ENCODE measurements at regions not wholly inside any gene's neighbourhood (a gene's known extent, or its start where the extent isn't known, plus 50 kb on each side); places are given as distances from the start of the nearest gene placed in this dataset.
"Not testable (repeated sequence)": the region's sequence is repeated elsewhere in the genome, so short reads cannot be mapped to it uniquely, and the experiment has no call there.

GRCh38 chrX:5683996-5684395 is 544.7 kb downstream of the NLGN4X start:
- DNase-seq = no peak

DNA sequence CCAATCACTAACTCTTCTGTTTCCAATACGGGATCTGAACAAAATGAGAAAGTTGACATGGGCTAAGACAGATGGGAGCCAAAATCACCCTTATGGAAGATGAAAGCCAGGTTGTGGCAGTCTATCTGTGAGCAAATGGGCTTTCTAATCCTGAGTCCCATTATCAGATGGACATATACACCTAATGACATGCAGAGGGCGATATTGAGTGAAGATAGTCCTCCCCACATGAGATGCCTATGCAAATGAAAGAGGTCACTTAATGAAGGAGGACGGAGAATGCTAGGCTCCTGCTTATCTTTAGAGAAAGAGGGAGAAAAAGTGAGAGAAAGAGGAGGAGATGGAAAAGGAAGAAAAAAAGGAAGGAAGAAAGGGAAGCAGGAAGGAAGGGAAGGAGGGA is 547.5 kb downstream of the NLGN4X start:
- peak; percentile 3 for DNase-seq

DNA sequence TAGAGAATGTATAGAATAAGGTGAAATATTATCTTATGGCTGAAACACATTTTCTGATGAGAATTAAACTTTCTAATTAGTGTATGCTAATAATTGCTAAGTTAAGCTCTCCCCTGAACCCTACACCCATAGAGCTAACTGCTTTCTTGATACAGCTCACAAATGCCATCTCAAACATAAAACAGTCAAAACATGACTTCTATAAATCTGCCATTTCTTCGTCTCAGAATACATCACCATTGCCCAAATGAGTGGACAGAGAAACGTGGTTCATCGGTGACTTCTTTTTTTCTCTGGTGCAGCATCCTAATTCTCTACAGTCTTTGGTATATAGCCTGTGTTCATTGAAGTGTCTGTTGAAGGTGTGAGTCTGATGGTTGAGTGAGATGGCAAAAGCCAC is 554.6 kb downstream of the NLGN4X start:
- no peak for DNase-seq

GRCh38 chrX:5672099-5672498 is 556.6 kb downstream of the NLGN4X start:
- DNase-seq = no peak

DNA sequence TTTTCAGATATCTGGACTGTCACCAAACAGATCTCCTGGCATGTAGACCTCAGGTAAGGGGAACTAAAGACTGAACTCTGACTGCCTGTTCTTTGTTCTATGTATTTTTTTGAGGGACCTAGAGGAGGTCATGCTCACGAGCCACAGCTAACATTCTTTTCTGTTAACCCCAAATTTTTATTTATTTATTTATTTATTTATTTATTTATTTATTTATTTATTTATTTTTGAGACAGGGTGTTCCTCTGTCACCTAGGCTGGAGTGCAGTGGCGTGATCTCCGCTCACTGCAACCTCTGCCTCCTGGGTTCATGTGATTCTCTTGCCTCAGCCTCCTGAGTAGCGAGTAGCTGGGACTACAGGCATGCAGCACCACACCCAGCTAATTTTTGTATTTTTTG is 562.0 kb downstream of the NLGN4X start:
- DNase-seq = not testable (repeated sequence)

DNA sequence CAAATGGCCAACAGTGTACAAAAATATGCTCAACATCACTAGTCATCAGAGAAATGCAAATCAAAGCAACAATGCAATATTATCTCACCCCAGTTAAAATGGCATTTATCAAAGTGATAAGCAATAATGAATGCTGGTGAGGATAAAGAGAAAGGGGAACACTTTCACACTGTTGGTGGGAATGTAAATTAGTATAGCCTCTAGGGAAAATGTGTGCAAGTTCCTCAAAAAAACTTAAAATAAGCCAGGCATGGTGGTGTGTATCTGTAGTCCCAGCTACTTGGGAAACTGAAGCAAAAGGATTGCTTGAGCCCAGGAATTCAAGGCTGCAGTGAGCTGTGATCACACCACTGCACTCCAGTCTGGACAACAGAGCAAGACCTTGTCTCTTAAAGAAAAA is 572.1 kb downstream of the NLGN4X start:
- DNase-seq = no peak

DNA sequence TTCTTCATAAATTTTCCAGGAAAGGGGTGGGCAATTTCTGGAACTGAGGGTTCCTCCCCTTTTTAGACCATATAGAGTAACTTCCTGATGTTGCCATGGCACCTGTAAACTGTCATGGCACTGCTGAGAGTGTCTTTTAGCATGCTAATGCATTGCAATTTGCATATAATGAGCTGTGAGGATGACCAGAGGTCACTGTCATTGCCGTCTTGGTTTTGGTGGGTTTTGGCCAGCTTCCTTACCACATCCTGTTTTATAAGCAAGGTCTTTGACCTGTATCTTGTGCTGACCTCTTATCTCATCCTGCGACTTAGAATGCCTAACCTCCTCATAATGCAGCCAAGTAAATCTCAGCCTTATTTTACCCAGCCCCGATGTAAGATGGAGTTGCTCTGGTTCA is 577.8 kb downstream of the NLGN4X start:
- DNase-seq = peak; percentile 61

GRCh38 chrX:5648941-5649568 is 579.6 kb downstream of the NLGN4X start:
- no peak for DNase-seq

GRCh38 chrX:5646818-5647217 is 581.8 kb downstream of the NLGN4X start:
- peak; percentile 90 for DNase-seq

- no peak for DNase-seq
Observed at GRCh38 chrX:5644776-5645175, 583.9 kb downstream of the NLGN4X start.

DNA sequence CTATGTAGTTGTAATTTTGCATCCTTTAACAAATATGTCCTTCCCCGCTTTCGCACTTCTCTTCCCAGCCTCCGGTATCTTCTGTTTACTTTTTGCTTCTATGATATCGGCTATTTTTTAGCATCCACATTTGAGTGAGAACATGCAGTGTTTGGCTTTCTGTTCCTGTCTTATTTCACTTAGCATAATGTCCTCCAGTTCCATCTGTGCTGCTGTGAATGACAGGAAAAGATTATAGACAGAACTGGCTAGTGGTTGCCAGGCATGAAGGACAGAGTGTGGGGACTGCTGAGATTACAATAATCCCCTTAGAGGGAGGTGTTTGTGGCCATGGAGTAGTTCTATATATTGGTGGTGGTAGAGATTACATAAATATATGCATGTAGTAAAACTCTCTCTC is 588.6 kb downstream of the NLGN4X start:
- DNase-seq = no peak

GRCh38 chrX:5638572-5638971 is 590.1 kb downstream of the NLGN4X start:
- no peak for DNase-seq

- no peak for DNase-seq
Observed at GRCh38 chrX:5632887-5633286, 595.8 kb downstream of the NLGN4X start.

- no peak for DNase-seq
Observed at GRCh38 chrX:5632061-5632614, 596.5 kb downstream of the NLGN4X start.

GRCh38 chrX:5617666-5618065 is 611.0 kb downstream of the NLGN4X start:
- DNase-seq = no peak

- DNase-seq = no peak
Observed at GRCh38 chrX:5595570-5595969, 633.1 kb downstream of the NLGN4X start.

GRCh38 chrX:5586726-5587125 is 641.9 kb downstream of the NLGN4X start:
- no peak for DNase-seq

DNA sequence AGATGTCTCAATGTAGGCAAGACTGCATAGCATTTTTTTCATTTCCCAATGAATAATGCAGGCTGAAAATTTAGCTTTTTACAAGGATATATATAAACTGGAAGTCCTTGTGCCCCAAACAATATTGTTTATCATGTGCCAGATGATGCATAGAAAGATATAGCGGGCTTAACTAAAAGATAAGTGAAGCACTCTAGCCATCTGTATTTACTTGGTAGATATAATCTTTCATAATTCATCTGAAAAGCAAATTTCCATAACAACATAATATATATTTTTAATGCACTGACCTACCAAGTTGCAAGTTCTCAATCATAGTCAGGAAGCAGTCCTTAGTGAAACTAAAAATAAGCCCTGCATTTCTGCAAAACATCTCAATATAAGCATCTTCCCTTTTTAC is 653.3 kb downstream of the NLGN4X start:
- DNase-seq = no peak

DNA sequence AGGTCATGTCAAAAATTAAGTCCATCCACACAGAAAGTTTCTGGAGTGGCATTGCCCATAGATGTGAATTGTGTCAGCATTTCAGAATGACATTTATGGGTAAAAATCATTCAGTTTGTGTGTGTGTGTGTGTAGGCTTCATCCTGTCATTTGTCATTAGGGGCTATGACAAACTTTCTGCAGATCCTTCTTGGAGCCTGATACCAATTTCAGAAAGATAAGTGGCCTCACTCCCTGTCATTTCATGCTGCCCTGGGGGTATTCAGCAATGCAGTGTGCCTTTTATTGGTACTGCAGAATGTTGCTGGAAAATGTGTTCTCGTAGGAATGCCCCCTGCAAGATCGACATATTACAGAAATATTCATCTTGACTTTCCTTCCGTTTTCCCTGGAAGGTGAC is 659.7 kb downstream of the NLGN4X start:
- DNase-seq = no peak

DNA sequence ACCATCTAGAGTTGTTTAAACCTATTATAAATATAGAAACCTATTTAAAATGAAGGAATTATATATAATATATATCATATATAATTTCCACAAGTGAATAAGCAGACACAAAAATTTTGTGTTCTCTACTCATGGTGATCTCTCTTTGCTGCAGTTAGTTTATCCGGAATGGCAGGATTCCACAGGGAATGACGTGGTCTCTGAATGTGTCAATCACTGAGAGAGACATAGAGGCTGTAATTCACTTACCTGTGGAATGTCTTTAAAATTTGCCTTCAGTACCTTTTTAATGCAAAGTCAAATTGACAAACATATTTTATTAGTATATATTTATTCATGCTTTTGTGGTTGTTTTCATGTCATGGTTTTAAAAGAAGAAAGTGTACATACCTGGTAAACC is 669.3 kb downstream of the NLGN4X start:
- no peak for DNase-seq

- no peak for DNase-seq
Observed at GRCh38 chrX:5549512-5549911, 679.2 kb downstream of the NLGN4X start.

- DNase-seq = no peak
Observed at GRCh38 chrX:5537098-5537497, 691.6 kb downstream of the NLGN4X start.

GRCh38 chrX:5536261-5536660 is 692.4 kb downstream of the NLGN4X start:
- DNase-seq = no peak

- DNase-seq = peak; percentile 85
Observed at GRCh38 chrX:5528057-5528456, 700.6 kb downstream of the NLGN4X start.

DNA sequence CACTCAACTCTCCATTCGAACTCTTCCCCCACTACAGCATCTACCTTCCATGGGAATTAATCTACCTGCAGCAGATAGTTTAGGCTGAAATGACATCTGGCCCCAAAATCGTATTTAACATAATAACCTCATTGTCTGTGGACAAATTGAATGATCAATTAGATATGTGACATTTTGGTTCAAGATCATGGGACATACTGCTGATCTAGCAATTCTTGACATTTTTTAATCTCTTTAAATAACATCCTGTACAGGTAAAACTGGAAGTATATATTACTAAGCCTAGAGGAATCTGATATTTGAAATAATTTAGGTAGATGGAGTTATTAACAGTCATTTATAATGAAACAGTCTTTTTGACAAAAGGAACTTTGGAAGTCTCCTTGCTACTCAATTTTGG is 702.5 kb downstream of the NLGN4X start:
- no peak for DNase-seq
